IMR-90 (cell line): ENCODE measurements at regions not wholly inside any gene's neighbourhood (a gene's known extent, or its start where the extent isn't known, plus 50 kb on each side); places are given as distances from the start of the nearest gene placed in this dataset.

ENCODE experiments used
- ATAC-seq: fragments of 200-7000 bp; cut with Tn5 transposase; 2 replicates; pipeline ENCODE4 v1.9.1; 2020; ENCODE audit warnings: low read depth, mild to moderate bottlenecking, moderate library complexity
- BruUV-seq: library from RNA; stranded (reverse); fragments of 400-500 nt; replicated peaks from 2 replicates; lab custom pipeline; 2021; lab: Mats Ljungman, UMichigan
- CTCF ChIA-PET: fragments of 300-600 bp; formaldehyde crosslinking; extraction: SDS; loops from one replicate; lab custom pipeline; 2021; ENCODE audit warnings: antibody characterized with exemption; lab: Yijun Ruan, JAX
- POLR2A ChIA-PET: fragments of 300-600 bp; sonication (Branson Sonifier 250); formaldehyde crosslinking; loops from one replicate; lab custom pipeline; 2022; ENCODE audit warnings: antibody characterized with exemption; ENCODE audit not compliant: unreplicated experiment; lab: Charles Lee
- DNase-seq: peaks from one replicate; pipeline ENCODE4 v3.0.0; 2013
- H2AFZ ChIP-seq: replicated peaks from 2 replicates; pipeline ENCODE3; 2013; ENCODE audit warnings: low read length, mild to moderate bottlenecking; ENCODE audit not compliant: poor library complexity
- H2AK5ac ChIP-seq: 2 replicates; pipeline ENCODE4 v1.6.1; 2013; ENCODE audit warnings: low read depth, low read length, inconsistent platforms
- H2AK9ac ChIP-seq: replicated peaks from 2 replicates; pipeline ENCODE3; 2013; ENCODE audit warnings: mild to moderate bottlenecking, low read depth, low read length, moderate library complexity; ENCODE audit not compliant: poor library complexity
- H2BK120ac ChIP-seq: 2 replicates; pipeline ENCODE4 v1.6.1; 2013; ENCODE audit warnings: low read depth, low read length, inconsistent platforms
- H2BK15ac ChIP-seq: 3 replicates; pipeline ENCODE4 v1.6.1; 2013; ENCODE audit warnings: low read depth, low read length, inconsistent platforms
- H2BK20ac ChIP-seq: 2 replicates; pipeline ENCODE4 v1.6.1; 2013; ENCODE audit warnings: low read depth, mild to moderate bottlenecking, inconsistent platforms, low read length, moderate library complexity
- H2BK5ac ChIP-seq: 2 replicates; pipeline ENCODE4 v1.6.1; 2013; ENCODE audit warnings: mild to moderate bottlenecking, low read depth, low read length, inconsistent platforms; ENCODE audit not compliant: poor library complexity, severe bottlenecking
- H3K14ac ChIP-seq: replicated peaks from 2 replicates; pipeline ENCODE4 v1.6.1; 2013; ENCODE audit warnings: low read depth, low read length, inconsistent platforms
- H3K18ac ChIP-seq: 2 replicates; pipeline ENCODE4 v1.6.1; 2013; ENCODE audit warnings: low read depth, low read length, control low read depth
- H3K23ac ChIP-seq: 2 replicates; pipeline ENCODE4 v1.6.1; 2013; ENCODE audit warnings: low read depth, low read length, inconsistent platforms
- H3K27ac ChIP-seq: 2 replicates; pipeline ENCODE4 v1.5.1; 2013; ENCODE audit warnings: mild to moderate bottlenecking, control low read depth, low read length; ENCODE audit not compliant: insufficient read depth
- H3K27me3 ChIP-seq: 2 replicates; pipeline ENCODE4 v1.6.1; 2013; ENCODE audit warnings: low read length; ENCODE audit not compliant: control insufficient read depth, insufficient read depth
- H3K36me3 ChIP-seq: 2 replicates; pipeline ENCODE4 v1.6.1; 2013; ENCODE audit warnings: low read length, mixed read lengths; ENCODE audit not compliant: control insufficient read depth, insufficient read depth
- H3K4ac ChIP-seq: 2 replicates; pipeline ENCODE4 v1.6.1; 2013; ENCODE audit warnings: low read depth, low read length, inconsistent platforms
- H3K4me1 ChIP-seq: 2 replicates; pipeline ENCODE4 v1.6.1; 2013; ENCODE audit warnings: low read length, mixed read lengths; ENCODE audit not compliant: control insufficient read depth, insufficient read depth
- H3K4me2 ChIP-seq: 2 replicates; pipeline ENCODE4 v1.6.1; 2013; ENCODE audit warnings: low read depth, mild to moderate bottlenecking, control low read depth, low read length, moderate library complexity
- H3K4me3 ChIP-seq: 2 replicates; pipeline ENCODE4 v1.5.1; 2013; ENCODE audit warnings: low read depth, mild to moderate bottlenecking, control low read depth, low read length, moderate library complexity; ENCODE audit not compliant: insufficient read depth
- H3K56ac ChIP-seq: 2 replicates; pipeline ENCODE4 v1.6.1; 2013; ENCODE audit warnings: low read length, inconsistent platforms; ENCODE audit not compliant: insufficient read depth; ENCODE audit errors: extremely low read depth
- H3K79me1 ChIP-seq, 2 experiments: 2 replicates each; pipeline ENCODE4 v1.6.1; 2013; ENCODE audit warnings: low read length in 2 of 2, inconsistent platforms in 1 of 2, low read depth in 1 of 2
- H3K9ac ChIP-seq: 2 replicates; pipeline ENCODE4 v1.6.1; 2013; ENCODE audit warnings: low read depth, low read length, control low read depth
- H3K9me1 ChIP-seq: 2 replicates; pipeline ENCODE4 v1.6.1; 2013; ENCODE audit warnings: low read length, inconsistent platforms; ENCODE audit not compliant: insufficient read depth
- H3K9me3 ChIP-seq: 2 replicates; pipeline ENCODE4 v1.6.1; 2013; ENCODE audit warnings: low read length; ENCODE audit not compliant: control insufficient read depth, insufficient read depth
- H4K20me1 ChIP-seq: 2 replicates; pipeline ENCODE4 v1.6.1; 2013; ENCODE audit warnings: low read length, inconsistent platforms; ENCODE audit not compliant: insufficient read depth
- H4K5ac ChIP-seq: 2 replicates; pipeline ENCODE4 v1.6.1; 2013; ENCODE audit warnings: mild to moderate bottlenecking, low read depth, low read length, control low read depth
- H4K8ac ChIP-seq, 2 experiments: 2 replicates each; pipeline ENCODE4 v1.6.1; 2013; ENCODE audit warnings: low read depth in 2 of 2, low read length in 2 of 2, control low read depth in 1 of 2, inconsistent platforms in 1 of 2
- H4K91ac ChIP-seq: 2 replicates; pipeline ENCODE4 v1.6.1; 2013; ENCODE audit warnings: low read depth, low read length, inconsistent platforms; ENCODE audit not compliant: insufficient read depth
- NFE2L2 ChIP-seq: fragments of 150-350 bp; IDR thresholded peaks from 2 replicates; pipeline ENCODE4 v1.6.1; 2016; ENCODE audit warnings: low read depth, mild to moderate bottlenecking, low read length
- RAD21 ChIP-seq: IDR thresholded peaks from 2 replicates; pipeline ENCODE4 v1.6.1; 2012; ENCODE audit warnings: low read length, improper control_type of control experiment
- SMC3 ChIP-seq: fragments of 150-350 bp; IDR thresholded peaks from 2 replicates; pipeline ENCODE4 v1.6.1; 2016; ENCODE audit warnings: low read depth, mild to moderate bottlenecking, antibody characterized with exemption, low read length, moderate library complexity
- USF2 ChIP-seq: fragments of 150-350 bp; IDR thresholded peaks from 2 replicates; pipeline ENCODE4 v1.6.1; 2017; ENCODE audit warnings: mild to moderate bottlenecking, antibody characterized with exemption, low read length, low read depth
- WGBS, 2 experiments: methylation state at CpG; one replicate each; pipeline versions ENCODE4 v1.1.5 to v1.1.7; 2013; ENCODE audit warnings: missing lambda C conversion rate in 2 of 2; ENCODE audit not compliant: insufficient read length in 1 of 2; ENCODE audit errors: extremely low coverage in 2 of 2; 5-methylcytosine and 5-hydroxymethylcytosine counted together
- dilution Hi-C: fragments of 300-500 bp; cut with HindIII; formaldehyde crosslinking; loops from one replicate; pipeline ENCODE4 v1.14.3; 2018; ENCODE audit warnings: low sequenced_read_pairs; ENCODE audit not compliant: unreplicated experiment
- in situ Hi-C: fragments of 300-500 bp; cut with MboI; formaldehyde crosslinking; loops from 3 replicates; pipeline ENCODE4 v1.14.3; 2019; ENCODE audit warnings: low sequenced_read_pairs, inconsistent platforms, mixed read lengths
- intact Hi-C: fragments of 100-400 bp; cut with micrococcal nuclease; formaldehyde crosslinking; loops from 2 replicates; pipeline ENCODE4 v1.10.0; 2022
- TF ChIP-seq, protein P1 (sequence below): conservative IDR thresholded peaks from 2 replicates; pipeline ENCODE4 v1.5.1; 2012; ENCODE audit warnings: mild to moderate bottlenecking, low read depth, low read length, improper control_type of control experiment

DNA sequence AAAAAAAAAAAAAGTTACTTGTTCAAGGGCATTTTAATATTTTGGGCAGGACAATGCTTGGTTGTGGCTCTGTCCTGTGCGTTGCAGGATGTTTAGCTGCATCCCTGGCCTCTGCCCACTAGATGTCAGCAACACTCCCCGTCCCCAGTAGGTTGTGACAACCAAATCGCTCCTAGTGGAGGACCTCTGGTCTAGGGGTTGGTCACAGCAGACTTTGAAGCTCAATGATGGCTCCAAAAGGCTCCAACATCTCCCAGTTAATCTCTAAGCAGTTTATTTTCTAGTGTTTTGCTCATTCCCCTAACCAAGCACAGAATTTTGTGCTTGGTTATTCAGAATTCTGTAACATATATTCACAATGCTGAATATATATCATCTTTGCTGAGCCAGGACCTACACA is 67.0 kb downstream of the CHRNA1 start:
- H2BK20ac ChIP-seq: no peak overlapping the region
- no peaks in the 10 kb centered on the region for H3K36me3 ChIP-seq
- no peak overlapping the region for H3K9ac ChIP-seq
- H2BK5ac ChIP-seq: no peak overlapping the region
- no peak overlapping the region for H3K4me3 ChIP-seq
- H3K23ac ChIP-seq: no peak overlapping the region
- no peak overlapping the region for H2AK9ac ChIP-seq
- BruUV-seq: no TSS peak
- H3K27ac ChIP-seq: no peak overlapping the region
- no peak overlapping the region for H2AK5ac ChIP-seq
- no peak overlapping the region for H3K18ac ChIP-seq
- in situ Hi-C loops (loop anchor here (10.0 kb wide), 2 partner anchors 232 to 588 kb away; no protein-coding TSS in a partner anchor), dilution Hi-C loops (no loop called here), intact Hi-C loops (loop anchor here (10.0 kb wide), 1 partner anchor 588 kb away; no protein-coding TSS in a partner anchor)
- H4K8ac ChIP-seq: no peak overlapping the region
- H3K4ac ChIP-seq: no peak overlapping the region
- no peaks in the 10 kb centered on the region for H3K4me1 ChIP-seq
- no peak overlapping the region for H2AFZ ChIP-seq
- ATAC-seq (peak; percentile 93), DNase-seq (peak; percentile 57)
- no peak overlapping the region for H3K56ac ChIP-seq
- H2BK120ac ChIP-seq: no peak overlapping the region
- H3K27me3 ChIP-seq: peaks cover 34% of the 10 kb centered on the region
- H3K9me3 ChIP-seq: no peaks in the 10 kb centered on the region
- H3K9me1 ChIP-seq: no peaks in the 10 kb centered on the region
- CTCF ChIA-PET: interaction anchor here (0.6 to 2.0 kb wide), 12 partner anchors 9 to 303 kb away, joined by 3 to 9 read pairs (median 4); partner anchors contain the start of gene CHRNA1
- TF ChIP-seq SMC3 (peak; percentile 73), NFE2L2 (no peak), USF2 (no peak), RAD21 (peak; percentile 72)
- TF ChIP-seq, protein P1, sequence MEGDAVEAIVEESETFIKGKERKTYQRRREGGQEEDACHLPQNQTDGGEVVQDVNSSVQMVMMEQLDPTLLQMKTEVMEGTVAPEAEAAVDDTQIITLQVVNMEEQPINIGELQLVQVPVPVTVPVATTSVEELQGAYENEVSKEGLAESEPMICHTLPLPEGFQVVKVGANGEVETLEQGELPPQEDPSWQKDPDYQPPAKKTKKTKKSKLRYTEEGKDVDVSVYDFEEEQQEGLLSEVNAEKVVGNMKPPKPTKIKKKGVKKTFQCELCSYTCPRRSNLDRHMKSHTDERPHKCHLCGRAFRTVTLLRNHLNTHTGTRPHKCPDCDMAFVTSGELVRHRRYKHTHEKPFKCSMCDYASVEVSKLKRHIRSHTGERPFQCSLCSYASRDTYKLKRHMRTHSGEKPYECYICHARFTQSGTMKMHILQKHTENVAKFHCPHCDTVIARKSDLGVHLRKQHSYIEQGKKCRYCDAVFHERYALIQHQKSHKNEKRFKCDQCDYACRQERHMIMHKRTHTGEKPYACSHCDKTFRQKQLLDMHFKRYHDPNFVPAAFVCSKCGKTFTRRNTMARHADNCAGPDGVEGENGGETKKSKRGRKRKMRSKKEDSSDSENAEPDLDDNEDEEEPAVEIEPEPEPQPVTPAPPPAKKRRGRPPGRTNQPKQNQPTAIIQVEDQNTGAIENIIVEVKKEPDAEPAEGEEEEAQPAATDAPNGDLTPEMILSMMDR: peak; percentile 82
- POLR2A ChIA-PET: no interaction called here
- H3K79me1 ChIP-seq: no peaks in the 10 kb centered on the region
- no CpG with 5 or more reads among the region's 3 CpGs for WGBS, 2 experiments
- H4K20me1 ChIP-seq: no peaks in the 10 kb centered on the region
- H4K91ac ChIP-seq: no peak overlapping the region
- H2BK15ac ChIP-seq: no peak overlapping the region
- no peak overlapping the region for H4K5ac ChIP-seq
- H3K4me2 ChIP-seq: no peak overlapping the region
- no peak overlapping the region for H3K14ac ChIP-seq
